ENCODE measurements at regions not wholly inside any gene's neighbourhood (a gene's known extent, or its start where the extent isn't known, plus 50 kb on each side); places are given as distances from the start of the nearest gene placed in this dataset.
A peak's percentile ranks its signal among the peaks of the same experiment; 100 is the strongest.

GRCh38 chr6:97399208-97399607 lies 116.2 kb upstream of the MMS22L start:
- Mint-ChIP-seq H3K36me3 (no peaks in the 10 kb centered on the region), H3K27me3 (peaks cover 1 to 5% of the 10 kb centered on the region in 2 donors), H3K4me3 (no peak overlapping the region), H3K4me1 (no peaks in the 10 kb centered on the region), H3K27ac (no peak overlapping the region), H3K9me3 (no peaks in the 10 kb centered on the region)
- Histone ChIP-seq H3K27me3 (ENCODE audit: insufficient read depth, low read length) (no peaks in the 10 kb centered on the region), H3K9me3 (ENCODE audit: control insufficient read depth in 1 of 2, low read length in 2 of 2) (no peaks in the 10 kb centered on the region), H3K4me1 (ENCODE audit: insufficient read depth, low read length) (no peaks in the 10 kb centered on the region), H3K27ac (ENCODE audit: low read depth, low read length) (no peak overlapping the region), H3K36me3 (ENCODE audit: insufficient read depth, low read length) (no peaks in the 10 kb centered on the region), H3K4me3 (ENCODE audit: low read length in 2 of 2) (no peak overlapping the region)
- ChIA-PET CTCF (ENCODE audit: partially characterized antibody) (interaction anchor here (1.2 kb wide), 1 partner anchor 213 kb away, joined by 3 read pairs; no protein-coding TSS in a partner anchor), POLR2A (ENCODE audit: partially characterized antibody) (interaction anchor here (0.6 kb wide), 1 partner anchor 779 kb away, joined by 3 read pairs; no protein-coding TSS in a partner anchor)
- intact Hi-C loops (cut with micrococcal nuclease): loop anchor here (10.0 kb wide), 1 partner anchor 874 kb away; the partner anchor contains the start of gene UFL1
- no peak for DNase-seq

DNA sequence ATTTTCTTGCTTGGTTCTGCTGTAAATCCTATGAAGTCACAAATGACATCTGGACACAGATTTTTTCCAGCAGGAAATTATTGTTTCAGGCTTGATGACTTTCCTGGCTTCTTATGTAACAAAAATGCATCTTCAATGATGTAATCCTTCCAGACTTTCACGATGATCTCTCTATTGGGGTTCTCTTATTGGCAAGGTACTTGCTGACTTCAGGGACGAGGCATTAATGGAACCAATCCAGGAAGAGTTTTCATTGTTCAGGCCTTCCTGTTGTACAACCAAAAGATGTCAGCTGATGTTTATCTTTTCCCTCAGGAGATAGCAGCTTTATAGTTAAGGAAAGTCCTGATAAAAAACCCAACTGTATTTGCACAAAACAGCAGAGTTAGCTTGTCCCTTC lies 118.5 kb upstream of the MMS22L start:
- Mint-ChIP-seq H3K4me1 (no peaks in the 10 kb centered on the region), H3K27me3 (peaks cover 1 to 5% of the 10 kb centered on the region in 2 donors), H3K9me3 (no peaks in the 10 kb centered on the region), H3K36me3 (no peaks in the 10 kb centered on the region), H3K27ac (no peak overlapping the region), H3K4me3 (no peak overlapping the region)
- no peaks in the 10 kb centered on the region for H3K9me3 ChIP-seq (ENCODE audit: control insufficient read depth in 1 of 2, low read length in 2 of 2)
- ChIA-PET CTCF (ENCODE audit: partially characterized antibody) (no interaction called here), POLR2A (ENCODE audit: partially characterized antibody) (no interaction called here)
- no peak for DNase-seq
- H3K4me3 ChIP-seq (ENCODE audit: low read length in 2 of 2): no peak overlapping the region
- no peaks in the 10 kb centered on the region for H3K36me3 ChIP-seq (ENCODE audit: insufficient read depth, low read length)
- no peaks in the 10 kb centered on the region for H3K27me3 ChIP-seq (ENCODE audit: insufficient read depth, low read length)
- intact Hi-C loops (cut with micrococcal nuclease): no loop called here
- H3K27ac ChIP-seq (ENCODE audit: low read depth, low read length): no peak overlapping the region
- no peaks in the 10 kb centered on the region for H3K4me1 ChIP-seq (ENCODE audit: insufficient read depth, low read length)

DNA sequence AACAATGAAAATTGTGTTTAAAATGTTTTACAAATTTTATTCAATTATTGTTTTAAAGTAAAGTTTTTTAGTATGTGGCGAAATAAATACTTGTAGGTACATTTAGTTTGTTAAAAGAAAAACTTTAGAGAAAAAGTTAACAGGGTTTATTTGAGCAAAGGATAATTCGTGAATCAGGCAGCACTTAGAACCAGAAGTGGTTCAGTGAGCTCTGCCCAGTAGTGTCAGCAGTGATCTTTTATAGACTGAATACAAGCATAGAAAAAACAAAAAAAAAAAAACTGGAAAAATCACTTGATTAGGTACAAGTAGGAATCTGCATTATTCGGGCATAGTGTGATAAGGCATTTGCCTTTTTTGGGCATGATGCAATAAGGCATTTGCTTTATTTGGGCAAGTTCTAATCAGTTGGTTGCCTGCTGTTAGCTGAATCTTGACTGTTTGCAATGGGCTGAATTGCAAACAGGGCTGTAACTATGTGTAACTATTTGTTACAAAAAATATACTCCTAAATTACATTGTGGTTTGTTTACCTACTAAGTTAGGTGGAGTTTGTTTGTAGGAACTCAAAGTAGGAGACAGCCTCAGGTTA lies 122.9 kb upstream of the MMS22L start:
- no peaks in the 10 kb centered on the region for H3K4me1 Mint-ChIP-seq

GRCh38 chr6:97406633-97407032 lies 123.6 kb upstream of the MMS22L start:
- no peak overlapping the region for H3K4me3 Mint-ChIP-seq
- no peaks in the 10 kb centered on the region for H3K9me3 Mint-ChIP-seq
- H3K36me3 ChIP-seq (ENCODE audit: insufficient read depth, low read length): no peaks in the 10 kb centered on the region
- H3K9me3 ChIP-seq (ENCODE audit: control insufficient read depth in 1 of 2, low read length in 2 of 2): no peaks in the 10 kb centered on the region
- no peaks in the 10 kb centered on the region for H3K27me3 ChIP-seq (ENCODE audit: insufficient read depth, low read length)
- no peak overlapping the region for H3K27ac Mint-ChIP-seq
- POLR2A ChIA-PET (ENCODE audit: partially characterized antibody): no interaction called here
- no peaks in the 10 kb centered on the region for H3K4me1 ChIP-seq (ENCODE audit: insufficient read depth, low read length)
- H3K4me1 Mint-ChIP-seq: no peaks in the 10 kb centered on the region
- H3K27ac ChIP-seq (ENCODE audit: low read depth, low read length): no peak overlapping the region
- H3K36me3 Mint-ChIP-seq: no peaks in the 10 kb centered on the region
- DNase-seq: no peak
- CTCF ChIA-PET (ENCODE audit: partially characterized antibody): interaction anchor here (1.0 to 2.2 kb wide), 2 partner anchors 9 to 12 kb away, joined by 3 to 4 read pairs; no protein-coding TSS in a partner anchor
- no peak overlapping the region for H3K4me3 ChIP-seq (ENCODE audit: low read length in 2 of 2)
- intact Hi-C loops (cut with micrococcal nuclease): no loop called here
- H3K27me3 Mint-ChIP-seq: peaks cover under 1 to 2% of the 10 kb centered on the region in 2 donors

More for the DNA sequence above, 122.9 kb upstream of the MMS22L start:
- H3K9me3 ChIP-seq (ENCODE audit: control insufficient read depth in 1 of 2, low read length in 2 of 2): no peaks in the 10 kb centered on the region
- no peak overlapping the region for H3K4me3 Mint-ChIP-seq
- H3K36me3 ChIP-seq (ENCODE audit: insufficient read depth, low read length): no peaks in the 10 kb centered on the region
- H3K27me3 Mint-ChIP-seq: peaks cover 2 to 5% of the 10 kb centered on the region in 2 donors
- H3K4me1 ChIP-seq (ENCODE audit: insufficient read depth, low read length): no peaks in the 10 kb centered on the region
- ChIA-PET POLR2A (ENCODE audit: partially characterized antibody) (no interaction called here), CTCF (ENCODE audit: partially characterized antibody) (interaction anchor here (1.0 to 2.2 kb wide), 3 partner anchors 8 to 219 kb away, joined by 3 to 4 read pairs (median 3); no protein-coding TSS in a partner anchor)
- no peak overlapping the region for H3K4me3 ChIP-seq (ENCODE audit: low read length in 2 of 2)
- no peaks in the 10 kb centered on the region for H3K36me3 Mint-ChIP-seq
- DNase-seq: no peak
- no peak overlapping the region for H3K27ac ChIP-seq (ENCODE audit: low read depth, low read length)
- intact Hi-C loops (cut with micrococcal nuclease): no loop called here
- H3K27ac Mint-ChIP-seq: no peak overlapping the region
- H3K9me3 Mint-ChIP-seq: no peaks in the 10 kb centered on the region
- H3K27me3 ChIP-seq (ENCODE audit: insufficient read depth, low read length): no peaks in the 10 kb centered on the region

DNA sequence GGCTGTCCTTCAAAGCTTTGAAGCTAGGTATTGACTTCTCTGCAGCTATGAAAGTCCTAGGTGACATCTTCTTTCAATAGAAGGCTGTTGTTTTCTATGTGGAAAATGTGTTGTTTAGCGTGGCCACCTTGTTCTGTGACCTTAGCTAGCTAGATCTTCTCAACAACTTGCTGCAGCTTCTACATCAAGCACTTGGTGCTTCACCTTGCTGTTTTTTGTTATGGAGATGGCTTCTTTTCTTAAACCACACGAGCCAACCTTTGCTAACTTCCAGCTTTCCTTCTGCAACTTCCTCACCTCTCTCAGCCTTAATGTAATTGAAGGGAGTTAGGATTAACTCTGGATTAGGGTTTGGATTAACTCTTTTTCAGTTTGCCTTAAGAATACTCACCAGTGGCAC lies 128.6 kb upstream of the MMS22L start:
- peaks cover 0 to 2% of the 10 kb centered on the region in 2 donors for H3K27me3 Mint-ChIP-seq
- H3K27ac Mint-ChIP-seq: no peak overlapping the region
- H3K9me3 Mint-ChIP-seq: no peaks in the 10 kb centered on the region
- no peak overlapping the region for H3K27ac ChIP-seq (ENCODE audit: low read depth, low read length)
- no peaks in the 10 kb centered on the region for H3K27me3 ChIP-seq (ENCODE audit: insufficient read depth, low read length)
- H3K4me3 ChIP-seq (ENCODE audit: low read length in 2 of 2): no peak overlapping the region
- ChIA-PET CTCF (ENCODE audit: partially characterized antibody) (no interaction called here), POLR2A (ENCODE audit: partially characterized antibody) (no interaction called here)
- H3K36me3 Mint-ChIP-seq: no peaks in the 10 kb centered on the region
- H3K4me1 Mint-ChIP-seq: no peaks in the 10 kb centered on the region
- no peaks in the 10 kb centered on the region for H3K4me1 ChIP-seq (ENCODE audit: insufficient read depth, low read length)
- H3K4me3 Mint-ChIP-seq: no peak overlapping the region
- H3K36me3 ChIP-seq (ENCODE audit: insufficient read depth, low read length): no peaks in the 10 kb centered on the region
- intact Hi-C loops (cut with micrococcal nuclease): no loop called here
- H3K9me3 ChIP-seq (ENCODE audit: control insufficient read depth in 1 of 2, low read length in 2 of 2): no peaks in the 10 kb centered on the region
- DNase-seq: no peak

GRCh38 chr6:97412511-97412910 lies 129.5 kb upstream of the MMS22L start:
- H3K4me3 Mint-ChIP-seq: no peak overlapping the region

GRCh38 chr6:97422171-97422570 lies 139.2 kb upstream of the MMS22L start:
- H3K4me1 Mint-ChIP-seq: no peaks in the 10 kb centered on the region
- ChIA-PET CTCF (ENCODE audit: partially characterized antibody) (no interaction called here), POLR2A (ENCODE audit: partially characterized antibody) (no interaction called here)
- peaks cover 4 to 10% of the 10 kb centered on the region in 2 donors for H3K27me3 Mint-ChIP-seq
- no peaks in the 10 kb centered on the region for H3K27me3 ChIP-seq (ENCODE audit: insufficient read depth, low read length)
- H3K36me3 Mint-ChIP-seq: no peaks in the 10 kb centered on the region
- intact Hi-C loops (cut with micrococcal nuclease): no loop called here
- no peak overlapping the region for H3K4me3 ChIP-seq (ENCODE audit: low read length in 2 of 2)
- no peaks in the 10 kb centered on the region for H3K4me1 ChIP-seq (ENCODE audit: insufficient read depth, low read length)
- H3K27ac Mint-ChIP-seq: no peak overlapping the region
- no peaks in the 10 kb centered on the region for H3K36me3 ChIP-seq (ENCODE audit: insufficient read depth, low read length)
- H3K9me3 ChIP-seq (ENCODE audit: control insufficient read depth in 1 of 2, low read length in 2 of 2): no peaks in the 10 kb centered on the region
- H3K9me3 Mint-ChIP-seq: peaks cover 0 to 21% (median 9%) of the 10 kb centered on the region in 8 donors
- no peak overlapping the region for H3K4me3 Mint-ChIP-seq
- peak in 1 of 5 donors; percentile 16 for DNase-seq
- no peak overlapping the region for H3K27ac ChIP-seq (ENCODE audit: low read depth, low read length)

More at GRCh38 chr6:97412511-97412910, 129.5 kb upstream of the MMS22L start:
- ChIA-PET POLR2A (ENCODE audit: partially characterized antibody) (no interaction called here), CTCF (ENCODE audit: partially characterized antibody) (no interaction called here)
- Mint-ChIP-seq H3K9me3 (no peaks in the 10 kb centered on the region), H3K4me1 (no peaks in the 10 kb centered on the region), H3K27me3 (peaks cover 0 to 2% of the 10 kb centered on the region in 2 donors), H3K36me3 (no peaks in the 10 kb centered on the region), H3K27ac (no peak overlapping the region)
- Histone ChIP-seq H3K4me1 (ENCODE audit: insufficient read depth, low read length) (no peaks in the 10 kb centered on the region), H3K36me3 (ENCODE audit: insufficient read depth, low read length) (no peaks in the 10 kb centered on the region), H3K27me3 (ENCODE audit: insufficient read depth, low read length) (no peaks in the 10 kb centered on the region), H3K27ac (ENCODE audit: low read depth, low read length) (no peak overlapping the region), H3K4me3 (ENCODE audit: low read length in 2 of 2) (no peak overlapping the region), H3K9me3 (ENCODE audit: control insufficient read depth in 1 of 2, low read length in 2 of 2) (no peaks in the 10 kb centered on the region)
- no peak for DNase-seq
- intact Hi-C loops (cut with micrococcal nuclease): no loop called here

All from CD4-positive, alpha-beta memory T cell (primary cell).